K562 (cell line): ENCODE measurements at regions not wholly inside any gene's neighbourhood (a gene's known extent, or its start where the extent isn't known, plus 50 kb on each side); places are given as distances from the start of the nearest gene placed in this dataset.

Experiments
- ATAC-seq: fragments of 200-7000 bp; cut with Tn5 transposase; 3 replicates; pipeline ENCODE4 v1.9.1; 2020; ENCODE audit warnings: moderate library complexity
- BruUV-seq: library from RNA; stranded (reverse); fragments of 400-500 nt; replicated peaks from 2 replicates; lab custom pipeline; 2021; lab: Mats Ljungman, UMichigan
- CTCF ChIA-PET: fragments of 300-600 bp; formaldehyde crosslinking; extraction: SDS; loops from one replicate; lab custom pipeline; 2021; ENCODE audit warnings: low intra/inter-chr PET ratio; lab: Yijun Ruan, JAX
- POLR2A ChIA-PET: fragments of 300-600, 350-650 bp; sonication (Branson Sonifier 250); formaldehyde crosslinking; extraction: SDS; loops from one replicate; lab custom pipeline; 2021; ENCODE audit warnings: antibody characterized with exemption, inconsistent platforms; lab: Yijun Ruan, JAX
- DNase-seq, 4 experiments: peaks; one replicate each; pipeline versions ENCODE4 v3.0.0 to v3.0.0-alpha.2; 2011 to 2018; ENCODE audit warnings: low spot score in 3 of 4, mixed read lengths in 3 of 4; ENCODE audit errors: extremely low read depth in 1 of 4
- FAIRE-seq: peaks from 2 replicates; lab custom pipeline; 2011; peaks lifted over from hg19 to GRCh38; lab: Jason Lieb, UNC
- H2AFZ ChIP-seq: 2 replicates; pipeline ENCODE4 v1.6.0; 2011; ENCODE audit warnings: low read depth, low read length, control low read depth, inconsistent platforms
- H3K27ac ChIP-seq: fragments of 200-600 bp; 3 replicates; pipeline ENCODE4 v1.8.0; 2011; ENCODE audit warnings: low read depth, mild to moderate bottlenecking, control low read depth, inconsistent platforms, low read length, moderate library complexity, mixed read lengths; ENCODE audit errors: extremely low read depth
- H3K27me3 ChIP-seq, 2 experiments: fragments of 300-600 bp in 1 of 2; 2 replicates in 1 of 2; 3 replicates in 1 of 2; pipeline versions ENCODE4 v1.6.0 to v1.8.0; 2011; ENCODE audit warnings: inconsistent platforms in 2 of 2, low read length in 2 of 2, mild to moderate bottlenecking in 1 of 2, mixed read lengths in 1 of 2, moderate library complexity in 1 of 2; ENCODE audit not compliant: control insufficient read depth in 2 of 2, insufficient read depth in 2 of 2
- H3K36me3 ChIP-seq: fragments of 300-600 bp; 3 replicates; pipeline ENCODE4 v1.8.0; 2011; ENCODE audit warnings: mild to moderate bottlenecking, low read length, inconsistent platforms; ENCODE audit not compliant: control insufficient read depth, insufficient read depth
- H3K4me1 ChIP-seq, 2 experiments: fragments of 200-600 bp in 1 of 2; replicated peaks in 1 of 2; 2 replicates in 1 of 2; 3 replicates in 1 of 2; pipeline versions ENCODE4 v1.5.1 to v1.8.0; 2011; ENCODE audit warnings: inconsistent platforms in 2 of 2, low read length in 2 of 2, mild to moderate bottlenecking in 1 of 2, mixed read lengths in 1 of 2, moderate library complexity in 1 of 2; ENCODE audit not compliant: control insufficient read depth in 2 of 2, insufficient read depth in 2 of 2
- H3K4me2 ChIP-seq: 2 replicates; pipeline ENCODE4 v1.6.1; 2011; ENCODE audit warnings: low read length, control low read depth, inconsistent platforms, mixed read lengths; ENCODE audit not compliant: insufficient read depth
- H3K4me3 ChIP-seq: fragments of 200-600 bp; sonication (generic), shearing (Covaris generic); 2 replicates; pipeline ENCODE4 v1.5.1; 2016; ENCODE audit warnings: control low read depth, inconsistent platforms
- H3K79me2 ChIP-seq: fragments of 200-600 bp; 3 replicates; pipeline ENCODE4 v1.8.0; 2011; ENCODE audit warnings: low read length, inconsistent platforms; ENCODE audit not compliant: control insufficient read depth, insufficient read depth
- H3K9ac ChIP-seq, 2 experiments: 2 replicates each; pipeline versions ENCODE4 v1.6.0 to v1.6.1; 2011; ENCODE audit warnings: low read depth in 2 of 2, low read length in 2 of 2, control low read depth in 1 of 2, inconsistent platforms in 1 of 2, mild to moderate bottlenecking in 1 of 2, mixed read lengths in 1 of 2; ENCODE audit not compliant: insufficient read depth in 1 of 2
- H3K9me1 ChIP-seq: one replicate; pipeline ENCODE4 v1.6.0; 2011; ENCODE audit warnings: inconsistent platforms, mild to moderate bottlenecking, low read length, moderate library complexity; ENCODE audit not compliant: control insufficient read depth, insufficient read depth
- H3K9me3 ChIP-seq: replicated peaks from 2 replicates; pipeline ENCODE4 v1.5.1; 2011; ENCODE audit warnings: low read depth, low read length, inconsistent platforms; ENCODE audit not compliant: control insufficient read depth, insufficient read depth
- H4K20me1 ChIP-seq: replicated peaks from 2 replicates; pipeline ENCODE4 v1.6.1; 2011; ENCODE audit warnings: low read length, inconsistent platforms, mixed read lengths; ENCODE audit not compliant: control insufficient read depth, insufficient read depth
- EP400 ChIP-seq: fragments of 450-650 bp; IDR thresholded peaks from 2 replicates; pipeline ENCODE4 v1.6.1; 2017; ENCODE audit warnings: antibody characterized with exemption, mild to moderate bottlenecking, moderate library complexity
- FOXP1 ChIP-seq: sonication (generic); formaldehyde crosslinking; IDR thresholded peaks from 2 replicates; pipeline ENCODE4 v1.8.0; 2022; ENCODE audit warnings: mild to moderate bottlenecking, missing genetic modification reagents
- HMG20A ChIP-seq: fragments of 450-650 bp; formaldehyde crosslinking; conservative IDR thresholded peaks from 2 replicates; pipeline ENCODE4 v1.4.0; 2020; ENCODE audit warnings: mild to moderate bottlenecking, mixed read lengths
- MAZ ChIP-seq, 2 experiments: fragments of 450-650 bp in 1 of 2; sonication (generic) in 1 of 2; formaldehyde crosslinking; IDR thresholded peaks in 1 of 2; conservative IDR thresholded peaks in 1 of 2; 2 replicates each; pipeline versions ENCODE4 v1.4.0 to v1.5.0; 2020; ENCODE audit warnings: mild to moderate bottlenecking in 1 of 2, missing genetic modification reagents in 1 of 2
- MCM2 ChIP-seq: fragments of 450-650 bp; IDR thresholded peaks from 2 replicates; pipeline ENCODE4 v1.6.1; 2017; ENCODE audit warnings: low read depth, mild to moderate bottlenecking
- MYBL2 ChIP-seq, 2 experiments: fragments of 450-650 bp in 1 of 2; sonication (generic) in 1 of 2; formaldehyde crosslinking in 1 of 2; IDR thresholded peaks; 2 replicates each; pipeline versions ENCODE4 v1.6.1 to v1.8.1; 2017 to 2022; ENCODE audit warnings: borderline replicate concordance in 1 of 2, inconsistent platforms in 1 of 2, low read depth in 1 of 2, mild to moderate bottlenecking in 1 of 2, missing genetic modification reagents in 1 of 2, moderate library complexity in 1 of 2
- NFATC3 ChIP-seq: fragments of 450-650 bp; IDR thresholded peaks from 2 replicates; pipeline ENCODE4 v1.6.1; 2017; ENCODE audit warnings: mild to moderate bottlenecking
- NFE2 ChIP-seq: IDR thresholded peaks from 2 replicates; pipeline ENCODE4 v1.6.1; 2014; ENCODE audit warnings: antibody characterized with exemption, low read depth
- SMARCE1 ChIP-seq: fragments of 450-650 bp; IDR thresholded peaks from 2 replicates; pipeline ENCODE4 v1.7.1; 2016; ENCODE audit warnings: mild to moderate bottlenecking
- TEAD2 ChIP-seq: fragments of 450-650 bp; IDR thresholded peaks from 2 replicates; pipeline ENCODE4 v1.6.1; 2016; ENCODE audit warnings: missing genetic modification characterization, control low read depth, missing compliant biosample characterization
- ZFX ChIP-seq: sonication (generic); formaldehyde crosslinking; IDR thresholded peaks from 2 replicates; pipeline ENCODE4 v1.8.0; 2022; ENCODE audit warnings: mild to moderate bottlenecking, missing genetic modification reagents, moderate library complexity
- ZNF143 ChIP-seq: sonication (generic); formaldehyde crosslinking; IDR thresholded peaks from 2 replicates; pipeline ENCODE4 v1.9.0; 2022; ENCODE audit warnings: mild to moderate bottlenecking, missing genetic modification reagents
- WGBS: fragments of 100-300 bp; shearing (Covaris generic); methylation state at CpG from one replicate; pipeline ENCODE4 v1.1.6; 2016; ENCODE audit warnings: low coverage, mixed read lengths; ENCODE audit not compliant: insufficient coverage; ENCODE audit errors: missing lambda C conversion rate; 5-methylcytosine and 5-hydroxymethylcytosine counted together
- in situ Hi-C: fragments of 300-500 bp; cut with MboI; formaldehyde crosslinking; loops from 4 replicates; pipeline ENCODE4 v1.15.0; 2018; ENCODE audit warnings: inconsistent platforms, mixed read lengths
- intact Hi-C: fragments of 100-400 bp; cut with micrococcal nuclease; formaldehyde crosslinking; loops from 2 replicates; pipeline ENCODE4 v1.14.2; 2022
- TF ChIP-seq, protein P1 (sequence below): fragments of 450-650 bp; IDR thresholded peaks from 2 replicates; pipeline ENCODE4 v1.6.1; 2016; ENCODE audit warnings: antibody characterized with exemption
- TF ChIP-seq, protein P2 (sequence below): conservative IDR thresholded peaks from 2 replicates; pipeline ENCODE4 v1.6.1; 2011; ENCODE audit warnings: low read depth, mild to moderate bottlenecking, low read length; ENCODE audit not compliant: control insufficient read depth
- TF ChIP-seq, protein P3 (sequence below), 2 experiments: fragments of 450-650 bp; conservative IDR thresholded peaks; 2 replicates each; pipeline ENCODE4 v1.6.1; 2017; ENCODE audit warnings: mild to moderate bottlenecking in 2 of 2, moderate library complexity in 2 of 2
- TF ChIP-seq, protein P4 (sequence below): fragments of 200-800 bp; sonication (Bioruptor generic); IDR thresholded peaks from 2 replicates; pipeline ENCODE4 v1.6.1; 2017; ENCODE audit warnings: missing genetic modification characterization, missing compliant biosample characterization

DNA sequence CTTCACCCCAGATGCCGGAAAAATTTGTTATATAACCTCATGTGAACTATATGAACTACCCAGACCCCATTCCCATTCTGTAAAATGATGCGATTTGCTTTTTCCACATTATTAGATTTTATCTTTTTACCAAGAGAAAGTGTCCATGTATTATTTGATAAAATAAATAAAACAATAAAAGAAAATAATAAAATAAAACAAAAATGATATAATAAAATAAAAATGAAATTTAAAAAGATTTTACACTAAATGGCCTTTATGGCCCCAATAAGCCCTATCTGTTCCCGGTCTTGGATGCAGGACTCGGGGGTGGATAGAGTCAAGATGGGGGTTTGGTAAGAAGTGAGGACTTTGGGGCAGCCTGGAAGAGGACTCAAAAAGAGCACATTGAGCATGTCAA lies 357.2 kb downstream of the MATN1 start:
- ChIA-PET CTCF (no interaction called here), POLR2A (no interaction called here)
- DNase-seq (no peak), ATAC-seq (no peak), FAIRE-seq (no peak)
- in situ Hi-C loops (no loop called here), intact Hi-C loops (no loop called here)
- no peak overlapping the region for H3K4me2 ChIP-seq
- H3K4me3 ChIP-seq, result no peak overlapping the region
- no peaks in the 10 kb centered on the region for H3K36me3 ChIP-seq
- H3K9me1 ChIP-seq, result no peaks in the 10 kb centered on the region
- peaks cover 0 to 9% of the 10 kb centered on the region in 2 experiments; a peak in 1 of 5 replicates for H3K27me3 ChIP-seq
- no peak overlapping the region for H3K9ac ChIP-seq
- WGBS, result 4% methylated on average over 4 of the region's 4 CpGs
- no peak overlapping the region for H3K27ac ChIP-seq
- H4K20me1 ChIP-seq, result no peaks in the 10 kb centered on the region
- H2AFZ ChIP-seq, result no peak overlapping the region
- BruUV-seq, result no TSS peak
- no peaks in the 10 kb centered on the region for H3K9me3 ChIP-seq
- no peaks in the 10 kb centered on the region for H3K79me2 ChIP-seq
- no peak for TF ChIP-seq NFE2
- no peak for TF ChIP-seq FOXP1 (CRISPR knock-in tag)
- TF ChIP-seq TEAD2 (tag), result no peak
- TF ChIP-seq, protein P1, sequence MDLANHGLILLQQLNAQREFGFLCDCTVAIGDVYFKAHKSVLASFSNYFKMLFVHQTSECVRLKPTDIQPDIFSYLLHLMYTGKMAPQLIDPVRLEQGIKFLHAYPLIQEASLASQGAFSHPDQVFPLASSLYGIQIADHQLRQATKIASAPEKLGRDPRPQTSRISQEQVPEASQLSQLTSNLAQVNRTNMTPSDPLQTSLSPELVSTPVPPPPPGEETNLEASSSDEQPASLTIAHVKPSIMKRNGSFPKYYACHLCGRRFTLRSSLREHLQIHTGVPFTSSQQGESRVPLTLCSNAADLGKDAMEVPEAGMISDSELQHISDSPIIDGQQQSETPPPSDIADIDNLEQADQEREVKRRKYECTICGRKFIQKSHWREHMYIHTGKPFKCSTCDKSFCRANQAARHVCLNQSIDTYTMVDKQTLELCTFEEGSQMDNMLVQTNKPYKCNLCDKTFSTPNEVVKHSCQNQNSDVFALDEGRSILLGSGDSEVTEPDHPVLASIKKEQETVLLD, result no peak
- TF ChIP-seq, protein P2, sequence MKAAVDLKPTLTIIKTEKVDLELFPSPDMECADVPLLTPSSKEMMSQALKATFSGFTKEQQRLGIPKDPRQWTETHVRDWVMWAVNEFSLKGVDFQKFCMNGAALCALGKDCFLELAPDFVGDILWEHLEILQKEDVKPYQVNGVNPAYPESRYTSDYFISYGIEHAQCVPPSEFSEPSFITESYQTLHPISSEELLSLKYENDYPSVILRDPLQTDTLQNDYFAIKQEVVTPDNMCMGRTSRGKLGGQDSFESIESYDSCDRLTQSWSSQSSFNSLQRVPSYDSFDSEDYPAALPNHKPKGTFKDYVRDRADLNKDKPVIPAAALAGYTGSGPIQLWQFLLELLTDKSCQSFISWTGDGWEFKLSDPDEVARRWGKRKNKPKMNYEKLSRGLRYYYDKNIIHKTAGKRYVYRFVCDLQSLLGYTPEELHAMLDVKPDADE, result no peak
- TF ChIP-seq, protein P3, sequence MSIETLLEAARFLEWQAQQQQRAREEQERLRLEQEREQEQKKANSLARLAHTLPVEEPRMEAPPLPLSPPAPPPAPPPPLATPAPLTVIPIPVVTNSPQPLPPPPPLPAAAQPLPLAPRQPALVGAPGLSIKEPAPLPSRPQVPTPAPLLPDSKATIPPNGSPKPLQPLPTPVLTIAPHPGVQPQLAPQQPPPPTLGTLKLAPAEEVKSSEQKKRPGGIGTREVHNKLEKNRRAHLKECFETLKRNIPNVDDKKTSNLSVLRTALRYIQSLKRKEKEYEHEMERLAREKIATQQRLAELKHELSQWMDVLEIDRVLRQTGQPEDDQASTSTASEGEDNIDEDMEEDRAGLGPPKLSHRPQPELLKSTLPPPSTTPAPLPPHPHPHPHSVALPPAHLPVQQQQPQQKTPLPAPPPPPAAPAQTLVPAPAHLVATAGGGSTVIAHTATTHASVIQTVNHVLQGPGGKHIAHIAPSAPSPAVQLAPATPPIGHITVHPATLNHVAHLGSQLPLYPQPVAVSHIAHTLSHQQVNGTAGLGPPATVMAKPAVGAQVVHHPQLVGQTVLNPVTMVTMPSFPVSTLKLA (conservative IDR thresholded peaks at IDR 0.05), result no peak
- no peak for TF ChIP-seq HMG20A (CRISPR knock-in tag)
- TF ChIP-seq MCM2, result no peak
- TF ChIP-seq MAZ (CRISPR knock-in tag; conservative IDR thresholded peaks at IDR 0.05 in 1 of 2, IDR thresholded peaks at IDR 0.05 in 1 of 2), result no peak
- TF ChIP-seq, protein P4, sequence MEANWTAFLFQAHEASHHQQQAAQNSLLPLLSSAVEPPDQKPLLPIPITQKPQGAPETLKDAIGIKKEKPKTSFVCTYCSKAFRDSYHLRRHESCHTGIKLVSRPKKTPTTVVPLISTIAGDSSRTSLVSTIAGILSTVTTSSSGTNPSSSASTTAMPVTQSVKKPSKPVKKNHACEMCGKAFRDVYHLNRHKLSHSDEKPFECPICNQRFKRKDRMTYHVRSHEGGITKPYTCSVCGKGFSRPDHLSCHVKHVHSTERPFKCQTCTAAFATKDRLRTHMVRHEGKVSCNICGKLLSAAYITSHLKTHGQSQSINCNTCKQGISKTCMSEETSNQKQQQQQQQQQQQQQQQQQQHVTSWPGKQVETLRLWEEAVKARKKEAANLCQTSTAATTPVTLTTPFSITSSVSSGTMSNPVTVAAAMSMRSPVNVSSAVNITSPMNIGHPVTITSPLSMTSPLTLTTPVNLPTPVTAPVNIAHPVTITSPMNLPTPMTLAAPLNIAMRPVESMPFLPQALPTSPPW (CRISPR knock-in tag), result no peak
- no peak for TF ChIP-seq EP400
- no peak for TF ChIP-seq ZNF143 (CRISPR knock-in tag)
- no peak for TF ChIP-seq NFATC3
- no peak for TF ChIP-seq MYBL2 (IDR thresholded peaks at IDR 0.05; ENCODE audit: low read depth)
- no peak for TF ChIP-seq MYBL2 (CRISPR knock-in tag; IDR thresholded peaks at IDR 0.05; ENCODE audit: borderline replicate concordance)
- no peak for TF ChIP-seq ZFX (CRISPR knock-in tag)
- TF ChIP-seq SMARCE1, result no peak
- H3K4me1 ChIP-seq, result no peaks in the 10 kb centered on the region
